SK-N-SH (cell line): ENCODE measurements at regions not wholly inside any gene's neighbourhood (a gene's known extent, or its start where the extent isn't known, plus 50 kb on each side); places are given as distances from the start of the nearest gene placed in this dataset.

ENCODE experiments used
- CTCF ChIA-PET: fragments of 300-600, 350-600 bp; formaldehyde crosslinking; extraction: SDS; loops from one replicate; lab custom pipeline; 2021; lab: Yijun Ruan, JAX
- POLR2A ChIA-PET: fragments of 350-600 bp; sonication (Branson Sonifier 250); formaldehyde crosslinking; extraction: SDS; loops from one replicate; lab custom pipeline; 2020; ENCODE audit warnings: antibody characterized with exemption, inconsistent platforms; lab: Yijun Ruan, JAX
- DNase-seq: peaks from one replicate; pipeline ENCODE4 v3.0.0; 2012
- H2AFZ ChIP-seq: fragments of 200-600 bp; sonication (generic); 2 replicates; pipeline ENCODE4 v1.8.1; 2016; ENCODE audit warnings: antibody characterized with exemption, mild to moderate bottlenecking, low read depth
- H3F3A ChIP-seq: fragments of 200-600 bp; sonication (generic); replicated peaks from 2 replicates; pipeline ENCODE3; 2016; ENCODE audit warnings: antibody characterized with exemption, mild to moderate bottlenecking; ENCODE audit not compliant: insufficient read depth
- H3K27ac ChIP-seq, 2 experiments: fragments of 200-500 bp in 1 of 2; fragments of 200-600 bp in 1 of 2; sonication (Bioruptor generic) in 1 of 2; sonication (generic), shearing (Covaris generic) in 1 of 2; 2 replicates each; pipeline versions ENCODE4 v1.5.1 to v1.6.1; 2014 to 2016; ENCODE audit warnings: low read depth in 2 of 2, inconsistent platforms in 1 of 2, low read length in 1 of 2, mild to moderate bottlenecking in 1 of 2, mixed read lengths in 1 of 2
- H3K27me3 ChIP-seq: fragments of 200-600 bp; sonication (generic), shearing (Covaris generic); 2 replicates; pipeline ENCODE4 v1.6.1; 2016; ENCODE audit warnings: mixed run types; ENCODE audit not compliant: insufficient read depth
- H3K36me3 ChIP-seq, 2 experiments: fragments of 200-500 bp in 1 of 2; fragments of 200-600 bp in 1 of 2; sonication (Bioruptor generic) in 1 of 2; sonication (generic) in 1 of 2; replicated peaks in 1 of 2; 2 replicates each; pipeline versions ENCODE3 to v1.5.1; 2014 to 2016; ENCODE audit warnings: low read length in 1 of 2, mild to moderate bottlenecking in 1 of 2; ENCODE audit not compliant: insufficient read depth in 2 of 2, control insufficient read depth in 1 of 2
- H3K4me1 ChIP-seq, 2 experiments: fragments of 200-500 bp in 1 of 2; fragments of 200-600 bp in 1 of 2; sonication (Bioruptor generic) in 1 of 2; sonication (generic), shearing (Covaris generic) in 1 of 2; 2 replicates each; pipeline versions ENCODE4 v1.5.1 to v1.6.1; 2014 to 2016; ENCODE audit warnings: low read depth in 1 of 2, low read length in 1 of 2, mixed run types in 1 of 2; ENCODE audit not compliant: insufficient read depth in 2 of 2, control insufficient read depth in 1 of 2
- H3K4me2 ChIP-seq: fragments of 200-600 bp; sonication (generic), shearing (Covaris generic); 2 replicates; pipeline ENCODE4 v1.6.1; 2017; ENCODE audit warnings: mixed run types
- H3K4me3 ChIP-seq, 2 experiments: fragments of 200-500 bp in 1 of 2; fragments of 200-600 bp in 1 of 2; sonication (Bioruptor generic) in 1 of 2; sonication (generic), shearing (Covaris generic) in 1 of 2; 2 replicates each; pipeline versions ENCODE4 v1.5.1 to v1.8.1; 2014 to 2016; ENCODE audit warnings: low read depth in 2 of 2, inconsistent platforms in 1 of 2, low read length in 1 of 2, mild to moderate bottlenecking in 1 of 2, mixed read lengths in 1 of 2, moderate library complexity in 1 of 2
- H3K79me2 ChIP-seq: fragments of 200-600 bp; sonication (generic); 2 replicates; pipeline ENCODE4 v1.8.1; 2017; ENCODE audit warnings: mild to moderate bottlenecking; ENCODE audit not compliant: insufficient read depth
- H3K9ac ChIP-seq: fragments of 200-600 bp; sonication (generic); 2 replicates; pipeline ENCODE4 v1.6.1; 2017; ENCODE audit warnings: mixed run types
- H3K9me2 ChIP-seq: fragments of 200-600 bp; sonication (generic); 2 replicates; pipeline ENCODE4 v1.6.1; 2017; ENCODE audit warnings: mixed run types
- H3K9me3 ChIP-seq: fragments of 200-600 bp; sonication (generic); 2 replicates; pipeline ENCODE4 v1.6.1; 2017; ENCODE audit warnings: mixed run types, mild to moderate bottlenecking, moderate library complexity
- H4K20me1 ChIP-seq: fragments of 200-600 bp; sonication (generic); 2 replicates; pipeline ENCODE4 v1.6.1; 2017; ENCODE audit warnings: mild to moderate bottlenecking, mixed run types; ENCODE audit not compliant: insufficient read depth
- CHD2 ChIP-seq: fragments of 150-350 bp; IDR thresholded peaks from 2 replicates; pipeline ENCODE4 v1.6.1; 2018; ENCODE audit warnings: low read length; ENCODE audit not compliant: partially characterized antibody
- EP300 ChIP-seq, 2 experiments: IDR thresholded peaks; 2 replicates each; pipeline versions ENCODE4 v1.4.0 to v1.6.1; 2012; ENCODE audit warnings: borderline replicate concordance in 1 of 2, low read depth in 1 of 2, low read length in 1 of 2
- FOXJ3 ChIP-seq: sonication (generic); formaldehyde crosslinking; IDR thresholded peaks from 2 replicates; pipeline ENCODE4 v1.5.1; 2020; ENCODE audit warnings: mild to moderate bottlenecking, missing genetic modification reagents
- GATA2 ChIP-seq: sonication (generic); formaldehyde crosslinking; IDR thresholded peaks from 2 replicates; pipeline ENCODE4 v1.5.0; 2020; ENCODE audit warnings: mild to moderate bottlenecking, missing genetic modification reagents
- MEF2A ChIP-seq: IDR thresholded peaks from 2 replicates; pipeline ENCODE4 v1.4.0; 2012; ENCODE audit warnings: low read depth, borderline replicate concordance
- MXI1 ChIP-seq: IDR thresholded peaks from 2 replicates; pipeline ENCODE4 v1.6.1; 2012; ENCODE audit warnings: mild to moderate bottlenecking, low read depth, low read length, improper control_type of control experiment
- WGBS: methylation state at CpG from one replicate; pipeline ENCODE4 v1.1.6; 2017; ENCODE audit warnings: low lambda C conversion rate; 5-methylcytosine and 5-hydroxymethylcytosine counted together
- TF ChIP-seq, protein P1 (sequence below): IDR thresholded peaks from 2 replicates; pipeline ENCODE4 v1.6.1; 2012; ENCODE audit warnings: mild to moderate bottlenecking, low read depth, low read length, moderate library complexity

DNA sequence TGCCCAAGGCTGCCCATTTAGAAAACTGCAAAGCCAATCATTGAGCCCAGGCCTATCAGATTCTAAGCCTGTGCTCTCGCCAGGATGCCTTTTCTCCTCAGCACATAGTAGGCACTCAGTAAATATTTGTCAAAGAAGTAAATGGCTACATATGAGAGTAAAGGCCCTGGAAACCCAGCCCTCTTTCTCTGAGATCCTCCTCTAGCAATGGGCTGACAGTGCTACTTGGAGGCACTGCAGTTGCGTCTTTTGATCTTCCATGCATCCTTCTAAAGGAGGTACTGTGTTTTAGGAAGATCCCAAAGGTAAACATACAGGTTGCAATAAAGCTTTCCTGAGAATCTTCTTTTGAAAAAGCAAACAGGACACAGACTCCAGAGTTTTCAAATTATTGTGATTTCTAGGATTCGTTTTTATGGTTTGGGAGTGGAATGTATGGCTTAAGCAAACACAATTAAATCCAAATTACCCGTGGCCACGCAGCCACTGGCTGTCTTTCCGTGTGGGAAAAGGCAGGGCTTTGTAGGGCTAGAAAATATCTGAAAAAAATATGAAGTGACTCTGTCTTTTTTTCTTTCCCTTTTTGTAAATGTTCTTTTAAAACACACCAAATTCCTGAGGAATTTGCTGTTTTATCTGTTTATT lies 151.3 kb upstream of the BMPER start:
- H3K9me2 ChIP-seq = no peaks in the 10 kb centered on the region
- H3K4me2 ChIP-seq = no peak overlapping the region
- no peaks in the 10 kb centered on the region for H3K36me3 ChIP-seq
- no peaks in the 10 kb centered on the region for H4K20me1 ChIP-seq
- POLR2A ChIA-PET = no interaction called here
- no peaks in the 10 kb centered on the region for H3K27me3 ChIP-seq
- no peaks in the 10 kb centered on the region for H3K9me3 ChIP-seq
- 65% methylated on average over 6 of the region's 6 CpGs for WGBS
- no peak overlapping the region for H3K4me3 ChIP-seq
- no peak for DNase-seq
- no peak for TF ChIP-seq CHD2
- no peak for TF ChIP-seq EP300 (IDR thresholded peaks at IDR 0.05; ENCODE audit: borderline replicate concordance in 1 of 2, low read depth in 1 of 2, low read length in 1 of 2)
- TF ChIP-seq FOXJ3 (CRISPR knock-in tag) = no peak
- no peak for TF ChIP-seq MXI1
- TF ChIP-seq, protein P1, sequence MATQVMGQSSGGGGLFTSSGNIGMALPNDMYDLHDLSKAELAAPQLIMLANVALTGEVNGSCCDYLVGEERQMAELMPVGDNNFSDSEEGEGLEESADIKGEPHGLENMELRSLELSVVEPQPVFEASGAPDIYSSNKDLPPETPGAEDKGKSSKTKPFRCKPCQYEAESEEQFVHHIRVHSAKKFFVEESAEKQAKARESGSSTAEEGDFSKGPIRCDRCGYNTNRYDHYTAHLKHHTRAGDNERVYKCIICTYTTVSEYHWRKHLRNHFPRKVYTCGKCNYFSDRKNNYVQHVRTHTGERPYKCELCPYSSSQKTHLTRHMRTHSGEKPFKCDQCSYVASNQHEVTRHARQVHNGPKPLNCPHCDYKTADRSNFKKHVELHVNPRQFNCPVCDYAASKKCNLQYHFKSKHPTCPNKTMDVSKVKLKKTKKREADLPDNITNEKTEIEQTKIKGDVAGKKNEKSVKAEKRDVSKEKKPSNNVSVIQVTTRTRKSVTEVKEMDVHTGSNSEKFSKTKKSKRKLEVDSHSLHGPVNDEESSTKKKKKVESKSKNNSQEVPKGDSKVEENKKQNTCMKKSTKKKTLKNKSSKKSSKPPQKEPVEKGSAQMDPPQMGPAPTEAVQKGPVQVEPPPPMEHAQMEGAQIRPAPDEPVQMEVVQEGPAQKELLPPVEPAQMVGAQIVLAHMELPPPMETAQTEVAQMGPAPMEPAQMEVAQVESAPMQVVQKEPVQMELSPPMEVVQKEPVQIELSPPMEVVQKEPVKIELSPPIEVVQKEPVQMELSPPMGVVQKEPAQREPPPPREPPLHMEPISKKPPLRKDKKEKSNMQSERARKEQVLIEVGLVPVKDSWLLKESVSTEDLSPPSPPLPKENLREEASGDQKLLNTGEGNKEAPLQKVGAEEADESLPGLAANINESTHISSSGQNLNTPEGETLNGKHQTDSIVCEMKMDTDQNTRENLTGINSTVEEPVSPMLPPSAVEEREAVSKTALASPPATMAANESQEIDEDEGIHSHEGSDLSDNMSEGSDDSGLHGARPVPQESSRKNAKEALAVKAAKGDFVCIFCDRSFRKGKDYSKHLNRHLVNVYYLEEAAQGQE = no peak
- TF ChIP-seq, all 33 proteins: peak for 0
- CTCF ChIA-PET = no interaction called here
- Histone ChIP-seq H3F3A (peaks cover 11% of the 10 kb centered on the region), H3K9ac (no peak overlapping the region), H2AFZ (no peak overlapping the region), H3K4me1 (peaks cover 7 to 8% of the 10 kb centered on the region in 2 experiments; a peak in 3 of 4 replicates), H3K79me2 (no peaks in the 10 kb centered on the region), H3K27ac (no peak overlapping the region)

DNA sequence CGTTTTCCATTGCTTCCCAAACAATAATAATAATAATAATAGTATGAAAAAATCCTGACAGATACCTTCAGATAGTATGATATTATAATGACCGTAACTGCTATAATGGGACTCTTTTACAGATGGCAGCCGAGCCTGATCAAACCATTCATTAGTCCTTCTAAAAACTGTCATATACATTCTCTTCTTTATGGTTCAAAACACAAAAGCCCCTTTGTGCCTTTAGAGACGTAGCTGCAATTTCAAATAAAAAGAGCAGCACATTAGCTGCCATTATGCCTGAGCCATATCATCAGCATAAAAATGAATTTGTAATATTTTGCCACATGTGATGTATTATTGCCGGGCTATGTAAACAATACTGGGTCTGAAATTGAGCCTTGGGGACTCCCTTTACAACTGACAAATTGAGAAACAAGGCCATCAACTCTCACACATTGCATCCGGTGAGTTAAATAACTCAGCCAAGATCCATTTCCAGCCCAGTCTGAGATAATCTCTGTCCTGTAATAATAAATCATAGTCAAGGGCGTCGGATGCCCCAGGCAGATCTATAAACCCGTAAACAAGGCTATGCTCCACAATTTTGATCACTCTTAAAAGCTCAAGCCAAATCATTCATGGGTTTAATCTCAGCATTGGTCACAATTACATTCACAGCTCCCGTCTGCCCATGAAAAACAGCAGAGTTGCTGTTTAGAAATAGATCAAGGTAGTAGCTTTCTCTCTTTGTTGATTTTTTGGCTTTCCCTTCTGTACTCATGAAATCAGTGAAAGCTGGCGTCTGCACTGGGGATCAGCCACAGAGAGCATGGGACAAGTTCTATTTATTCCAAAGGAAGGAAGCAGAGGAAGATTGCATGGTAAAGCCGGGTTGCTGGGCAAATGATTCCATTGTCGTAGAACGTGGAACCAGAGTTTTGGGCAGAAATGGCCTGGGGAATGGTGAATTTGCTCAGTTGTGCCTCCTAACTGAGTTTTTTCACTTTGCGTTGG lies 150.1 kb upstream of the BMPER start:
- H3K4me1 ChIP-seq = peaks cover 7 to 8% of the 10 kb centered on the region in 2 experiments; a peak in 3 of 4 replicates
- no peak overlapping the region for H3K9ac ChIP-seq
- no peaks in the 10 kb centered on the region for H4K20me1 ChIP-seq
- H3K27ac ChIP-seq = peak overlapping the region in 1 of 2 experiments; percentile 51; a peak in 1 of 4 replicates
- 72% methylated on average over 15 of the region's 15 CpGs for WGBS
- no peak overlapping the region for H3K4me3 ChIP-seq
- no peak overlapping the region for H2AFZ ChIP-seq
- ChIA-PET POLR2A (no interaction called here), CTCF (interaction anchor here (0.7 to 7.8 kb wide), 11 partner anchors 7 to 570 kb away, joined by 3 to 71 read pairs (median 4); partner anchors contain the start of gene BMPER)
- peaks cover 4% of the 10 kb centered on the region for H3F3A ChIP-seq
- no peak overlapping the region for H3K4me2 ChIP-seq
- TF ChIP-seq GATA2 = peak; percentile 63
- no peak for TF ChIP-seq MEF2A
- DNase-seq = peak; percentile 62
- no peaks in the 10 kb centered on the region for H3K9me3 ChIP-seq
- H3K36me3 ChIP-seq = no peaks in the 10 kb centered on the region
- H3K79me2 ChIP-seq = no peaks in the 10 kb centered on the region
- H3K9me2 ChIP-seq = no peaks in the 10 kb centered on the region
- H3K27me3 ChIP-seq = no peaks in the 10 kb centered on the region
